GM12878 (cell line): ENCODE measurements at regions not wholly inside any gene's neighbourhood (a gene's known extent, or its start where the extent isn't known, plus 50 kb on each side); places are given as distances from the start of the nearest gene placed in this dataset.

Experiments used
- ATAC-seq: fragments of 200-7000 bp; cut with Tn5 transposase; 3 replicates; pipeline ENCODE4 v1.9.1; 2020; ENCODE audit warnings: mild to moderate bottlenecking, moderate library complexity
- BruUV-seq: library from RNA; stranded (reverse); fragments of 400-500 nt; replicated peaks from 2 replicates; lab custom pipeline; 2021; lab: Mats Ljungman, UMichigan
- CTCF ChIA-PET: fragments of 300-600 bp; sonication (Branson Sonifier 250); formaldehyde crosslinking; extraction: SDS; loops from one replicate; lab custom pipeline; 2021; ENCODE audit warnings: inconsistent platforms; lab: Yijun Ruan, JAX
- POLR2A ChIA-PET: fragments of 350-600 bp; formaldehyde crosslinking; extraction: SDS; loops from one replicate; lab custom pipeline; 2021; ENCODE audit warnings: inconsistent platforms; lab: Charles Lee
- RAD21 ChIA-PET: fragments of 300-600 bp; sonication (Branson Sonifier 250); formaldehyde crosslinking; loops from one replicate; lab custom pipeline; 2023; ENCODE audit warnings: antibody characterized with exemption; ENCODE audit not compliant: unreplicated experiment; lab: Charles Lee
- SMC1A ChIA-PET: fragments of 300-600 bp; sonication (Branson Sonifier 250); formaldehyde crosslinking; loops from one replicate; lab custom pipeline; 2023; ENCODE audit not compliant: unreplicated experiment, uncharacterized antibody; lab: Charles Lee
- DNase-seq: peaks from one replicate; pipeline ENCODE4 v3.0.0-alpha.2; 2011; ENCODE audit warnings: low read depth, low spot score
- FAIRE-seq: peaks from 3 replicates; lab custom pipeline; 2011; peaks lifted over from hg19 to GRCh38; lab: Jason Lieb, UNC
- H2AFZ ChIP-seq: 2 replicates; pipeline ENCODE4 v1.6.0; 2011; ENCODE audit warnings: low read depth, low read length, control low read depth; ENCODE audit not compliant: control insufficient read depth
- H3K27ac ChIP-seq: 2 replicates; pipeline ENCODE4 v1.5.1; 2011; ENCODE audit warnings: control low read depth; ENCODE audit not compliant: control insufficient read depth, insufficient read depth
- H3K27me3 ChIP-seq, 2 experiments: replicated peaks in 1 of 2; 2 replicates each; pipeline versions ENCODE4 v1.6.0 to v1.6.1; 2011; ENCODE audit warnings: low read length in 1 of 2; ENCODE audit not compliant: control insufficient read depth in 2 of 2, insufficient read depth in 2 of 2
- H3K36me3 ChIP-seq, 2 experiments: 2 replicates each; pipeline ENCODE4 v1.5.1; 2011; ENCODE audit warnings: low read length in 1 of 2; ENCODE audit not compliant: control insufficient read depth in 2 of 2, insufficient read depth in 2 of 2
- H3K4me1 ChIP-seq: 2 replicates; pipeline ENCODE4 v1.6.1; 2011; ENCODE audit warnings: mild to moderate bottlenecking, low read length, moderate library complexity, mixed read lengths; ENCODE audit not compliant: control insufficient read depth, insufficient read depth
- H3K4me2 ChIP-seq: 2 replicates; pipeline ENCODE4 v1.6.0; 2011; ENCODE audit warnings: control low read depth; ENCODE audit not compliant: control insufficient read depth, insufficient read depth
- H3K4me3 ChIP-seq: fragments of 200-600 bp; sonication (generic); 2 replicates; pipeline ENCODE4 v1.5.1; 2016
- H3K79me2 ChIP-seq: 2 replicates; pipeline ENCODE4 v1.6.0; 2011; ENCODE audit warnings: low read length; ENCODE audit not compliant: control insufficient read depth, insufficient read depth
- H3K9ac ChIP-seq: 2 replicates; pipeline ENCODE4 v1.8.0; 2011; ENCODE audit warnings: low read length, control low read depth, mixed read lengths; ENCODE audit not compliant: control insufficient read depth, insufficient read depth
- H3K9me3 ChIP-seq: replicated peaks from 3 replicates; pipeline ENCODE4 v1.5.1; 2011; ENCODE audit warnings: mild to moderate bottlenecking, low read length; ENCODE audit not compliant: control insufficient read depth, insufficient read depth
- H4K20me1 ChIP-seq: 2 replicates; pipeline ENCODE4 v1.6.0; 2011; ENCODE audit not compliant: control insufficient read depth, insufficient read depth
- ATF2 ChIP-seq: IDR thresholded peaks from 2 replicates; pipeline ENCODE4 v1.6.1; 2012; ENCODE audit warnings: low read length, inconsistent platforms
- ATF7 ChIP-seq: fragments of 450-650 bp; IDR thresholded peaks from 2 replicates; pipeline ENCODE4 v1.6.1; 2016; ENCODE audit warnings: low read depth, mild to moderate bottlenecking
- EED ChIP-seq: sonication (generic); IDR thresholded peaks from 2 replicates; pipeline ENCODE4 v1.6.1; 2016; ENCODE audit warnings: antibody characterized with exemption, low read depth
- HSF1 ChIP-seq: fragments of 150-350 bp; IDR thresholded peaks from 2 replicates; pipeline ENCODE4 v1.6.1; 2014; ENCODE audit warnings: mild to moderate bottlenecking, low read depth, low read length
- IKZF1 ChIP-seq: fragments of 450-650 bp; conservative IDR thresholded peaks from 2 replicates; pipeline ENCODE4 v1.6.1; 2017; ENCODE audit warnings: antibody characterized with exemption, mild to moderate bottlenecking
- LARP7 ChIP-seq: fragments of 450-650 bp; IDR thresholded peaks from 2 replicates; pipeline ENCODE4 v1.6.1; 2017; ENCODE audit warnings: mild to moderate bottlenecking
- MAX ChIP-seq: IDR thresholded peaks from 2 replicates; pipeline ENCODE4 v1.6.1; 2012; ENCODE audit warnings: low read depth, low read length, improper control_type of control experiment
- MYC ChIP-seq: IDR thresholded peaks from 2 replicates; pipeline ENCODE4 v1.6.1; 2011; ENCODE audit warnings: mild to moderate bottlenecking, low read length, moderate library complexity, inconsistent platforms; ENCODE audit not compliant: insufficient read depth, insufficient replicate concordance, insufficient read length, severe bottlenecking
- NRF1 ChIP-seq: conservative IDR thresholded peaks from 2 replicates; pipeline ENCODE4 v1.6.1; 2011; ENCODE audit warnings: mild to moderate bottlenecking, low read depth, low read length, improper control_type of control experiment
- RELB ChIP-seq: fragments of 450-650 bp; IDR thresholded peaks from 2 replicates; pipeline ENCODE4 v1.6.1; 2017; ENCODE audit warnings: low read depth, mild to moderate bottlenecking, moderate library complexity
- RUNX3 ChIP-seq: IDR thresholded peaks from 2 replicates; pipeline ENCODE4 v1.6.1; 2012; ENCODE audit warnings: low read length, inconsistent platforms
- SIN3A ChIP-seq: IDR thresholded peaks from 2 replicates; pipeline ENCODE4 v1.6.1; 2012; ENCODE audit warnings: low read depth, low read length, improper control_type of control experiment
- SMAD1 ChIP-seq: fragments of 450-650 bp; IDR thresholded peaks from 2 replicates; pipeline ENCODE4 v1.6.1; 2018; ENCODE audit warnings: mild to moderate bottlenecking, low read depth; ENCODE audit not compliant: partially characterized antibody
- TCF12 ChIP-seq: IDR thresholded peaks from 2 replicates; pipeline ENCODE4 v1.6.1; 2011; ENCODE audit warnings: low read depth, mild to moderate bottlenecking, low read length
- YBX1 ChIP-seq: fragments of 450-650 bp; IDR thresholded peaks from 2 replicates; pipeline ENCODE4 v1.6.1; 2016; ENCODE audit warnings: antibody characterized with exemption
- ZZZ3 ChIP-seq: IDR thresholded peaks from 2 replicates; pipeline ENCODE4 v1.6.1; 2011; ENCODE audit warnings: low read depth; ENCODE audit not compliant: control insufficient read depth, insufficient read length
- WGBS: methylation state at CpG from one replicate; pipeline ENCODE4 v1.1.6; 2016; ENCODE audit warnings: low lambda C conversion rate; ENCODE audit not compliant: insufficient replicate concordance, insufficient coverage; ENCODE audit errors: missing lambda C conversion rate; 5-methylcytosine and 5-hydroxymethylcytosine counted together
- in situ Hi-C: fragments of 300-500 bp; cut with MboI; formaldehyde crosslinking; loops from 9 replicates; pipeline ENCODE4 v1.14.3; 2018; ENCODE audit warnings: mixed read lengths
- intact Hi-C: fragments of 100-400 bp; cut with micrococcal nuclease; formaldehyde crosslinking; loops from one replicate; pipeline ENCODE4 v1.14.2; 2022; ENCODE audit not compliant: unreplicated experiment

GRCh38 chr2:128602038-128602698, 283.5 kb upstream of the HS6ST1 start:
- WGBS, result 44% methylated on average over 11 of the region's 11 CpGs
- H3K9me3 ChIP-seq, result no peaks in the 10 kb centered on the region
- no peak overlapping the region for H3K27ac ChIP-seq
- H3K9ac ChIP-seq, result no peak overlapping the region
- BruUV-seq, result no TSS peak
- RAD21 ChIA-PET, result no interaction called here
- ATAC-seq, result no peak
- H3K79me2 ChIP-seq, result no peaks in the 10 kb centered on the region
- no peak overlapping the region for H3K4me3 ChIP-seq
- SMC1A ChIA-PET, result no interaction called here
- no peak for FAIRE-seq
- no peaks in the 10 kb centered on the region for H3K36me3 ChIP-seq
- no peak for TF ChIP-seq HSF1
- no peak for TF ChIP-seq RELB
- no peak for TF ChIP-seq MYC
- TF ChIP-seq IKZF1, result no peak
- no peak for TF ChIP-seq SIN3A
- no peak for TF ChIP-seq TCF12
- TF ChIP-seq NRF1, result no peak
- no peak for TF ChIP-seq ATF7
- no peak for TF ChIP-seq ATF2
- no peak for TF ChIP-seq EED
- no peak for TF ChIP-seq SMAD1
- no peak for TF ChIP-seq MAX
- no peak for TF ChIP-seq ZZZ3
- TF ChIP-seq LARP7, result no peak
- TF ChIP-seq RUNX3, result no peak
- TF ChIP-seq YBX1, result no peak
- no peak overlapping the region for H2AFZ ChIP-seq
- intact Hi-C loops (no loop called here), in situ Hi-C loops (no loop called here)
- no peak overlapping the region for H3K4me2 ChIP-seq
- no peak for DNase-seq
- POLR2A ChIA-PET, result no interaction called here
- CTCF ChIA-PET, result no interaction called here
- no peaks in the 10 kb centered on the region for H4K20me1 ChIP-seq
- H3K4me1 ChIP-seq, result no peaks in the 10 kb centered on the region
- H3K27me3 ChIP-seq, result no peaks in the 10 kb centered on the region; a peak in 1 of 4 replicates
